ENCODE measurements at regions not wholly inside any gene's neighbourhood (a gene's known extent, or its start where the extent isn't known, plus 50 kb on each side); places are given as distances from the start of the nearest gene placed in this dataset.

DNA sequence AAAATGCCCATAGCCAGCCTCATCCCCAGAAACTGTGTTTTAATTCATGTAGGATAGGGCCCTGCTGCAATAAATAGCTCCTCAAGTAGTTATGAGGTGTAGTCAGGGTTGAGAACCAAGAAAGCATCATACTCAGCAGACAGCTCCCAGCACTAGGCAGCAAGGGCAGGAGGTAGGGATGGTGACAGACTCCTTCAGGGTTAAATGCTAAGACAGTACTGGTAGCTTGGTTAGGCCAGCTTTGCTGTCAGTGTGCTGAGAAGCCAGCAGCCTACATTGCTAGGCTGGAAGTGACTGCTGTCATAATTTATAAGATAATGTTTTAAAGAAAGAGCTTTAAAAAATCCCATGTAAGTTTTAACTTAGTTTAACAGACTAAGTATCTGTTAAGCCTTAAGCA, 113.9 kb upstream of the IMMP2L start:
- no peaks in the 10 kb centered on the region for H4K20me1 ChIP-seq (ENCODE audit: control insufficient read depth, extremely low read depth, insufficient read depth, low read length)
- TF ChIP-seq EZH2 (IDR thresholded peaks at IDR 0.05; ENCODE audit: low read length) = no peak
- TF ChIP-seq CTCF (optimal IDR thresholded peaks at IDR 0.05 in 1 of 3, IDR thresholded peaks at IDR 0.05 in 1 of 3, conservative IDR thresholded peaks at IDR 0.05 in 1 of 3; ENCODE audit: extremely low read depth in 1 of 3, insufficient read depth in 2 of 3, low read length in 3 of 3) = no peak
- H3K4me3 ChIP-seq (ENCODE audit: control insufficient read depth in 2 of 3, extremely low read depth in 1 of 3, insufficient read depth in 2 of 3, low read depth in 1 of 3, low read length in 3 of 3) = no peak overlapping the region
- no peaks in the 10 kb centered on the region for H3K9me1 ChIP-seq (ENCODE audit: control insufficient read depth, extremely low read depth, insufficient read depth, low read length)
- no peak for DNase-seq (ENCODE audit: low read depth, low spot score)
- no peak for FAIRE-seq
- no peak overlapping the region for H2AFZ ChIP-seq (ENCODE audit: control insufficient read depth, low read length)
- H3K4me2 ChIP-seq (ENCODE audit: control insufficient read depth, extremely low read depth, insufficient read depth, low read depth, low read length) = no peak overlapping the region
- H3K27ac ChIP-seq (ENCODE audit: control insufficient read depth, insufficient read depth, low read length) = no peak overlapping the region
- no peaks in the 10 kb centered on the region for H3K36me3 ChIP-seq (ENCODE audit: control insufficient read depth in 2 of 2, extremely low read depth in 1 of 2, insufficient read depth in 2 of 2, low read length in 2 of 2)
- dilution Hi-C loops (cut with MboI; ENCODE audit: extremely low pct_ligation_motif_present, low sequenced_read_pairs) = no loop called here
- H3K79me2 ChIP-seq (ENCODE audit: control insufficient read depth, insufficient read depth, low read length) = no peaks in the 10 kb centered on the region
- H3K27me3 ChIP-seq (ENCODE audit: control insufficient read depth, extremely low read depth, insufficient read depth, low read length) = peaks cover 5% of the 10 kb centered on the region
- H3K9ac ChIP-seq (ENCODE audit: control insufficient read depth, extremely low read depth, insufficient read depth, low read length) = no peak overlapping the region
- no peaks in the 10 kb centered on the region for H3K9me3 ChIP-seq (ENCODE audit: control insufficient read depth, low read depth, low read length)
- H3K4me1 ChIP-seq (ENCODE audit: control insufficient read depth, extremely low read depth, insufficient read depth, low read length) = peaks cover 3% of the 10 kb centered on the region

DNA sequence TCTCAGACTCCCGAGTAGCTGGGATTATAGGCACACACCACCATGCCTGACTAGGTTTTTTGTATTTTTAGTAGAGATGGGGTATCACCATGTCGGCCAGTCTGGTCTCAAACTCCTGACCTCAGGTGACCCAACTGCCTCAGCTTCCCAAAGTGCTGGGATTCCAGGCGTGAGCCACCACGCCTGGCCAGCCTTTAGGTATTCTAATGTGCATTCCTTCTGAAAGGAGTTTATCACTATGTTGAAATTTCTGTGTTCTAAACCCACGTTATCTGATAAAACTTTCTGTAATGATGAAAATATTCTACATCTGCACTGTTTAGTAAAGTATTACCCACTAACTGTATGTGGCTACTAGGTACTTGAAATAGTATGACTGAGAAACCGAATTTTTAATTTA, 110.6 kb upstream of the IMMP2L start:
- Histone ChIP-seq H3K9me1 (ENCODE audit: control insufficient read depth, extremely low read depth, insufficient read depth, low read length) (no peaks in the 10 kb centered on the region), H3K79me2 (ENCODE audit: control insufficient read depth, insufficient read depth, low read length) (no peaks in the 10 kb centered on the region), H2AFZ (ENCODE audit: control insufficient read depth, low read length) (no peak overlapping the region), H3K9me3 (ENCODE audit: control insufficient read depth, low read depth, low read length) (no peaks in the 10 kb centered on the region), H3K4me2 (ENCODE audit: control insufficient read depth, extremely low read depth, insufficient read depth, low read depth, low read length) (no peak overlapping the region), H3K27ac (ENCODE audit: control insufficient read depth, insufficient read depth, low read length) (no peak overlapping the region), H3K4me1 (ENCODE audit: control insufficient read depth, extremely low read depth, insufficient read depth, low read length) (no peaks in the 10 kb centered on the region), H4K20me1 (ENCODE audit: control insufficient read depth, extremely low read depth, insufficient read depth, low read length) (no peaks in the 10 kb centered on the region), H3K36me3 (ENCODE audit: control insufficient read depth in 2 of 2, extremely low read depth in 1 of 2, insufficient read depth in 2 of 2, low read length in 2 of 2) (no peaks in the 10 kb centered on the region), H3K4me3 (ENCODE audit: control insufficient read depth in 2 of 3, extremely low read depth in 1 of 3, insufficient read depth in 2 of 3, low read depth in 1 of 3, low read length in 3 of 3) (no peak overlapping the region), H3K27me3 (ENCODE audit: control insufficient read depth, extremely low read depth, insufficient read depth, low read length) (peaks cover 5% of the 10 kb centered on the region), H3K9ac (ENCODE audit: control insufficient read depth, extremely low read depth, insufficient read depth, low read length) (no peak overlapping the region)
- DNase-seq (ENCODE audit: low read depth, low spot score) = no peak
- no peak for TF ChIP-seq CTCF (optimal IDR thresholded peaks at IDR 0.05 in 1 of 3, IDR thresholded peaks at IDR 0.05 in 1 of 3, conservative IDR thresholded peaks at IDR 0.05 in 1 of 3; ENCODE audit: extremely low read depth in 1 of 3, insufficient read depth in 2 of 3, low read length in 3 of 3)
- no peak for TF ChIP-seq EZH2 (IDR thresholded peaks at IDR 0.05; ENCODE audit: low read length)
- dilution Hi-C loops (cut with MboI; ENCODE audit: extremely low pct_ligation_motif_present, low sequenced_read_pairs) = no loop called here
- FAIRE-seq = no peak
